BJ (cell line): ENCODE measurements at regions not wholly inside any gene's neighbourhood (a gene's known extent, or its start where the extent isn't known, plus 50 kb on each side); places are given as distances from the start of the nearest gene placed in this dataset.
"Not testable (repeated sequence)": the region's sequence is repeated elsewhere in the genome, so short reads cannot be mapped to it uniquely, and the experiment has no call there.

ENCODE experiments used
- CTCF ChIA-PET: fragments of 350-600 bp; formaldehyde crosslinking; extraction: SDS; loops from one replicate; lab custom pipeline; 2021; ENCODE audit warnings: antibody characterized with exemption, inconsistent platforms; lab: Yijun Ruan, JAX
- POLR2A ChIA-PET: fragments of 300-600 bp; sonication (Branson Sonifier 250); formaldehyde crosslinking; extraction: SDS; loops from one replicate; lab custom pipeline; 2021; ENCODE audit warnings: antibody characterized with exemption; lab: Charles Lee
- DNase-seq: peaks from one replicate; pipeline ENCODE4 v3.0.0-alpha.2; 2011; ENCODE audit warnings: low read depth
- H3K27me3 ChIP-seq: 2 replicates; pipeline ENCODE4 v1.6.0; 2011; ENCODE audit warnings: low read length; ENCODE audit not compliant: control insufficient read depth, insufficient read depth
- H3K36me3 ChIP-seq: 2 replicates; pipeline ENCODE4 v1.5.1; 2011; ENCODE audit warnings: low read length; ENCODE audit not compliant: control insufficient read depth, insufficient read depth
- H3K4me3 ChIP-seq: 2 replicates; pipeline ENCODE4 v1.5.1; 2011; ENCODE audit warnings: low read depth, mild to moderate bottlenecking, control low read depth, low read length
- TF ChIP-seq, protein P1 (sequence below): IDR thresholded peaks from 2 replicates; pipeline ENCODE4 v1.5.1; 2011; ENCODE audit warnings: low read depth, mild to moderate bottlenecking, control low read depth, inconsistent platforms, low read length, moderate library complexity; ENCODE audit not compliant: insufficient read depth

DNA sequence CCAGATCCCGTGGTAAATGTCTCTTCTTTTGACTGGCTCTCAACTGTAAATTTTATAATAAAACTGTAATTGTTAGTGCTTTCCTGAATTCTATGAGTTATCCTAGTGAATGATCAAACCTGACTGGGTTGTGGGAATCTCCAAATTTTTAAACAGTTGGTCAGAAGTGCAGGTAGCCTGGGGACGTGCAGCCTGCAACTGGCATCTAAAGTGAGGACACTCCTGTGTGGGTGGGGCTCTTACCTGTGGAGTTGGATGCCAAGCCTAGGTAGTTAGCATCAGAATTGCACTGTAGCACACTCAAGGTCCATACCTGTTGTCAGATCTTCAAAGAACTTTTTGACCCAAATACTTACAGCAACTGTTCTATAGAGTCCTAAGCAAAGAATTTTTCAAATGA, 207.1 kb upstream of the NBEA start:
- TF ChIP-seq, protein P1, sequence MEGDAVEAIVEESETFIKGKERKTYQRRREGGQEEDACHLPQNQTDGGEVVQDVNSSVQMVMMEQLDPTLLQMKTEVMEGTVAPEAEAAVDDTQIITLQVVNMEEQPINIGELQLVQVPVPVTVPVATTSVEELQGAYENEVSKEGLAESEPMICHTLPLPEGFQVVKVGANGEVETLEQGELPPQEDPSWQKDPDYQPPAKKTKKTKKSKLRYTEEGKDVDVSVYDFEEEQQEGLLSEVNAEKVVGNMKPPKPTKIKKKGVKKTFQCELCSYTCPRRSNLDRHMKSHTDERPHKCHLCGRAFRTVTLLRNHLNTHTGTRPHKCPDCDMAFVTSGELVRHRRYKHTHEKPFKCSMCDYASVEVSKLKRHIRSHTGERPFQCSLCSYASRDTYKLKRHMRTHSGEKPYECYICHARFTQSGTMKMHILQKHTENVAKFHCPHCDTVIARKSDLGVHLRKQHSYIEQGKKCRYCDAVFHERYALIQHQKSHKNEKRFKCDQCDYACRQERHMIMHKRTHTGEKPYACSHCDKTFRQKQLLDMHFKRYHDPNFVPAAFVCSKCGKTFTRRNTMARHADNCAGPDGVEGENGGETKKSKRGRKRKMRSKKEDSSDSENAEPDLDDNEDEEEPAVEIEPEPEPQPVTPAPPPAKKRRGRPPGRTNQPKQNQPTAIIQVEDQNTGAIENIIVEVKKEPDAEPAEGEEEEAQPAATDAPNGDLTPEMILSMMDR: no peak
- Histone ChIP-seq H3K27me3 (no peaks in the 10 kb centered on the region), H3K36me3 (no peaks in the 10 kb centered on the region), H3K4me3 (no peak overlapping the region)
- DNase-seq: no peak
- CTCF ChIA-PET: no interaction called here
- POLR2A ChIA-PET: no interaction called here

DNA sequence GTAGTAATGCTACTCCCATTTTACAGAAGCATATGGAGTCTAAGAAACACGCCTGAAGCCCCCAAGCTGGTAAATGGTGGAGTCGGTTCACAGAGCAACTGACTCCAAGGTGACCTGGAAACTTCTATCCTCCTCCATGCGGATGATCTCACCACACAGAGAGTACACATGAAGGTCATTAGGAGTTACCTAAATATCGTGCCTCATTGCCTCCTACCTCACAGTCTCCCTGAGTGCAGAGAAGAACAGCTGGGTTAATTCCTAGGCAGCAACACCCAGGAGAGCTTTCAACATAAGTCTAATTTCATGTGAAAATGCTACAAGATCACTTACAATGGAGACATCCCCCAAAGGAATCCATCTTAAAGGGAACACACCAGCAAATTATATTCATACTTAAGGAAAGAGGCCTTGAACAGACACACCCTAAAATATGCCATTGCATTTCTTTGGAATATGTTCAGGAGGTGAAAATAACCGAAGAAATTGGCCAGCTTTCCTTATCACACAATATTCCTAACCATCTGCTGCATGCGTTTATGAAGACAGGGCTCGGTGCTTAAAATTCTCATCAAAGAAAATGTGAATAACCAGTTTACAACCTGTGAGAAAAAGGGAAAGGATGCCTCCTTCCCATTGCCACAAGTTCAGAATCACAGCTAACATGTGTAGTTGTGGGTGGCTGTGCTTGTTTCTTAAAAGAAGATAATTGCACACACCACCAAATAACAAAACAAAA, 203.6 kb upstream of the NBEA start:
- H3K36me3 ChIP-seq: no peaks in the 10 kb centered on the region

DNA sequence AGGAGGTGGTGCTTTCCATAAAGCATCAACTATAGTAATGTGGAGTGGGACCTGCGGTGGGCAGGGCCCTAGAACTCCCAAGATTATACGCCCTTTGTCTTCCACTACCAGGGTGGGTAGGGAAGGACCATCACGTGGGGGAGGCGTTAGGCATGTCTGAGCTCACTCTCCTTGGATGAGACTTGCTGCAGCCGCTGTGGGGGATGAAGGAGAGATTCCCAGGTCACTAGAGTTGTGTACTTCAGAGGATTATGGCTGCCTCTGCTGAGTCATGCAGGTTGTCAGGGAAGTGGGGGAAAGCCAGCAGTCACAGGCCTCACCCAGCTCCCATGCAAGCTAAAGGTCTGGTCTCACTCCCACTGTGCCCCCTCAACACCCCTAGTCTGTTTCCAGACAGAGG, 195.0 kb upstream of the NBEA start:
- DNase-seq, H3K36me3 ChIP-seq, H3K27me3 ChIP-seq, H3K4me3 ChIP-seq, POLR2A ChIA-PET: not testable (repeated sequence)
- CTCF ChIA-PET: interaction anchor here (1.1 kb wide), 1 partner anchor 13 kb away, joined by 3 read pairs; no protein-coding TSS in a partner anchor

More for the DNA sequence above, 203.6 kb upstream of the NBEA start:
- TF ChIP-seq, protein P1: no peak
- no peak for DNase-seq
- Histone ChIP-seq H3K4me3 (no peak overlapping the region), H3K27me3 (no peaks in the 10 kb centered on the region)
- ChIA-PET POLR2A (no interaction called here), CTCF (interaction anchor here (0.8 to 1.1 kb wide), 2 partner anchors 10 to 746 kb away, joined by 3 read pairs; no protein-coding TSS in a partner anchor)

DNA sequence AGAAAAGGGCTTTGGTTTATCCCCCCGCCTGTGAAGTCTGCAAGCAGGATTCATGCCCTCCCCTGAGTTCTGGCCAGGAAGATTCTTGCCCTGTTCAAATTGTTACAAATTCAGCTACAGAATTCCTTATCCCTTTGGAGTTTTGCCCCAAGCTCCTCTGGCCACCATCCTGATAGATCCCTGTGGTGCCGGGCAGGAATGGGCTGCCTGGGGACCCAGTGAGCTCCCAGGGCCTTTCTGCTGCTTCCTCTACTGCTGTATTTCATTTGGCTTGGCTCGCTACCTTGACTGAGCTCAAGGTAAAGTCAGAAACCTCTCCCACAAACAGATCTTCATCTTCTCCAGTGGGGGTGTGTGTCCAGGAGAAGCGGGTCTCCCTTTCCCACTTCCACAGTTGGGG, 194.6 kb upstream of the NBEA start:
- DNase-seq: no peak

DNA sequence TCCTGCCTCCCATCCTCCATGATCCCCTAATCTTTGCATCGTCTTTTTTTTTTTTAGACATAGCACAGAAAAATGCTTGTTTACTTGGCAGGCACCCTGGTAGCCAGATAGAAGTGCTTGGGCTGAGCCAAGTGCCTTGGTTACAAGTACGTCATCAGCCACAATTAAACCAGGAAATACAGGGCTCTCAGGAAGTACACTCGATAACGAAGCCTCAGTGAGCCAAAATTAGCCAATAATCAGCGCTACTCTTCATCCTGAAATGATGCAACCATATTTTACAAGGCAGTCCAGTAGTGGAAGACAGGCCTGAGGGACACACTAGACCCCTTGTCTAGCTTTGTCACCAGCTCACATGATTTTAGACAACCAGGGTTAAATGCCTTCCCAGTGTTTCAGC, 194.0 kb upstream of the NBEA start:
- Histone ChIP-seq H3K36me3 (no peaks in the 10 kb centered on the region), H3K27me3 (no peaks in the 10 kb centered on the region), H3K4me3 (no peak overlapping the region)
- DNase-seq: no peak
- TF ChIP-seq, protein P1: no peak
- CTCF ChIA-PET: interaction anchor here (1.0 kb wide), 1 partner anchor 9 kb away, joined by 3 read pairs; no protein-coding TSS in a partner anchor
- POLR2A ChIA-PET: no interaction called here

More for the DNA sequence above, 194.6 kb upstream of the NBEA start:
- H3K27me3 ChIP-seq: no peaks in the 10 kb centered on the region
- no peak overlapping the region for H3K4me3 ChIP-seq
- TF ChIP-seq, protein P1: no peak
- ChIA-PET POLR2A (no interaction called here), CTCF (no interaction called here)
- no peaks in the 10 kb centered on the region for H3K36me3 ChIP-seq
